ENCODE measurements at regions not wholly inside any gene's neighbourhood (a gene's known extent, or its start where the extent isn't known, plus 50 kb on each side); places are given as distances from the start of the nearest gene placed in this dataset.

DNA sequence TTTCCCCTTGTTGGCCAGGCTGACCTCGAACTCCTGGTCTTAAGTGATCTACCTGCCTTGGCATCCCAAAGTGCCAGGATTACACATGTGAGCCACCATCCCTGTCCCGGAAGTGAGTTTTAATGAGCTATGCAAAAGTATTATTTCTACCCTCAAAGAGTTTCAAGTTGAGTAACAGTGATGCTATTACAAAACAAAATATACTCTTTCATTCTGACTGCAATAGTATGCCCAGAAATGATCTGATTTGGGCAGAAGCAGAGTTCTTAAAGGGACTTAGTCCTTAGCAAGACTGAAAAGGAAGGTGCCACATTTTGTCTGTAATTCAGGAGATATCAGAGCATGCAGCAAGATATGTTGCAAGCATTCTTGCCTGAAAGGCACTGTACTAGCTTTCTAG is 375.4 kb downstream of the NUF2 start:
- intact Hi-C loops (cut with micrococcal nuclease) (no loop called here), dilution Hi-C loops (cut with MboI; ENCODE audit: extremely low pct_ligation_motif_present, low sequenced_read_pairs) (no loop called here)
- Histone ChIP-seq H3K4me3 (replicated peaks in 1 of 3; ENCODE audit: insufficient read depth in 1 of 3, low read depth in 1 of 3, low read length in 3 of 3) (no peak overlapping the region), H3K9me3 (replicated peaks; ENCODE audit: control insufficient read depth, insufficient read depth, low read length) (no peaks in the 10 kb centered on the region), H2AFZ (ENCODE audit: low read depth, low read length) (no peak overlapping the region), H3K36me3 (ENCODE audit: control insufficient read depth in 2 of 2, extremely low read depth in 1 of 2, insufficient read depth in 2 of 2, low read length in 2 of 2) (no peaks in the 10 kb centered on the region), H3K4me2 (ENCODE audit: insufficient read depth, low read length) (no peak overlapping the region), H3K9me1 (replicated peaks; ENCODE audit: control insufficient read depth, extremely low read depth, insufficient read depth, low read length) (no peaks in the 10 kb centered on the region), H3K4me1 (ENCODE audit: control insufficient read depth, extremely low read depth, insufficient read depth, low read length) (no peaks in the 10 kb centered on the region), H4K20me1 (replicated peaks; ENCODE audit: control insufficient read depth, extremely low read depth, insufficient read depth, low read length) (no peaks in the 10 kb centered on the region), H3K27me3 (ENCODE audit: control insufficient read depth in 2 of 2, insufficient read depth in 2 of 2, low read length in 2 of 2) (no peaks in the 10 kb centered on the region), H3K9ac (replicated peaks; ENCODE audit: extremely low read depth, insufficient read depth, low read length) (no peak overlapping the region), H3K79me2 (ENCODE audit: control insufficient read depth, insufficient read depth, low read length) (no peaks in the 10 kb centered on the region), H3K27ac (ENCODE audit: insufficient read depth, low read depth, low read length) (no peak overlapping the region)
- no TSS peak for BruUV-seq (replicated peaks)
- DNase-seq (ENCODE audit: low read depth, low spot score), result no peak
- ChIA-PET POLR2A (no interaction called here), CTCF (no interaction called here)
- FAIRE-seq, result no peak
- TF ChIP-seq EZH2 (IDR thresholded peaks at IDR 0.05; ENCODE audit: borderline replicate concordance, low read depth, low read length, severe bottlenecking), result no peak

GRCh38 chr1:163701783-163702374 is 380.1 kb downstream of the NUF2 start:
- Histone ChIP-seq H3K4me1 (ENCODE audit: control insufficient read depth, extremely low read depth, insufficient read depth, low read length) (peaks cover 5% of the 10 kb centered on the region), H3K4me3 (replicated peaks in 1 of 3; ENCODE audit: insufficient read depth in 1 of 3, low read depth in 1 of 3, low read length in 3 of 3) (no peak overlapping the region), H3K27ac (ENCODE audit: insufficient read depth, low read depth, low read length) (no peak overlapping the region), H3K79me2 (ENCODE audit: control insufficient read depth, insufficient read depth, low read length) (no peaks in the 10 kb centered on the region), H3K9me1 (replicated peaks; ENCODE audit: control insufficient read depth, extremely low read depth, insufficient read depth, low read length) (no peaks in the 10 kb centered on the region), H3K9me3 (replicated peaks; ENCODE audit: control insufficient read depth, insufficient read depth, low read length) (no peaks in the 10 kb centered on the region), H3K4me2 (ENCODE audit: insufficient read depth, low read length) (no peak overlapping the region), H3K36me3 (ENCODE audit: control insufficient read depth in 2 of 2, extremely low read depth in 1 of 2, insufficient read depth in 2 of 2, low read length in 2 of 2) (no peaks in the 10 kb centered on the region), H4K20me1 (replicated peaks; ENCODE audit: control insufficient read depth, extremely low read depth, insufficient read depth, low read length) (no peaks in the 10 kb centered on the region), H3K9ac (replicated peaks; ENCODE audit: extremely low read depth, insufficient read depth, low read length) (no peak overlapping the region), H3K27me3 (ENCODE audit: control insufficient read depth in 2 of 2, insufficient read depth in 2 of 2, low read length in 2 of 2) (no peaks in the 10 kb centered on the region), H2AFZ (ENCODE audit: low read depth, low read length) (no peak overlapping the region)
- dilution Hi-C loops (cut with MboI; ENCODE audit: extremely low pct_ligation_motif_present, low sequenced_read_pairs) (no loop called here), intact Hi-C loops (cut with micrococcal nuclease) (no loop called here)
- no peak for DNase-seq (ENCODE audit: low read depth, low spot score)
- TF ChIP-seq POLR2AphosphoS5 (IDR thresholded peaks at IDR 0.05; ENCODE audit: insufficient read depth, low read depth, low read length) (no peak), GATA2 (IDR thresholded peaks at IDR 0.05; ENCODE audit: insufficient read depth, insufficient read length, low read depth, low read length) (no peak), FOS (IDR thresholded peaks at IDR 0.05; ENCODE audit: borderline replicate concordance, insufficient read depth, low read length) (no peak), EZH2 (IDR thresholded peaks at IDR 0.05; ENCODE audit: borderline replicate concordance, low read depth, low read length, severe bottlenecking) (no peak), MYC (IDR thresholded peaks at IDR 0.05; ENCODE audit: low read depth, low read length) (no peak), MAX (IDR thresholded peaks at IDR 0.05; ENCODE audit: insufficient read depth, insufficient read length) (no peak), JUN (IDR thresholded peaks at IDR 0.05; ENCODE audit: borderline replicate concordance, insufficient read depth, insufficient read length, low read depth) (no peak), POLR2A (IDR thresholded peaks at IDR 0.05; ENCODE audit: low read depth, low read length) (no peak)
- TF ChIP-seq, protein P1, sequence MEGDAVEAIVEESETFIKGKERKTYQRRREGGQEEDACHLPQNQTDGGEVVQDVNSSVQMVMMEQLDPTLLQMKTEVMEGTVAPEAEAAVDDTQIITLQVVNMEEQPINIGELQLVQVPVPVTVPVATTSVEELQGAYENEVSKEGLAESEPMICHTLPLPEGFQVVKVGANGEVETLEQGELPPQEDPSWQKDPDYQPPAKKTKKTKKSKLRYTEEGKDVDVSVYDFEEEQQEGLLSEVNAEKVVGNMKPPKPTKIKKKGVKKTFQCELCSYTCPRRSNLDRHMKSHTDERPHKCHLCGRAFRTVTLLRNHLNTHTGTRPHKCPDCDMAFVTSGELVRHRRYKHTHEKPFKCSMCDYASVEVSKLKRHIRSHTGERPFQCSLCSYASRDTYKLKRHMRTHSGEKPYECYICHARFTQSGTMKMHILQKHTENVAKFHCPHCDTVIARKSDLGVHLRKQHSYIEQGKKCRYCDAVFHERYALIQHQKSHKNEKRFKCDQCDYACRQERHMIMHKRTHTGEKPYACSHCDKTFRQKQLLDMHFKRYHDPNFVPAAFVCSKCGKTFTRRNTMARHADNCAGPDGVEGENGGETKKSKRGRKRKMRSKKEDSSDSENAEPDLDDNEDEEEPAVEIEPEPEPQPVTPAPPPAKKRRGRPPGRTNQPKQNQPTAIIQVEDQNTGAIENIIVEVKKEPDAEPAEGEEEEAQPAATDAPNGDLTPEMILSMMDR (IDR thresholded peaks at IDR 0.05; ENCODE audit: extremely low read depth in 1 of 2, insufficient read depth in 1 of 2, low read depth in 1 of 2, low read length in 2 of 2), result no peak
- BruUV-seq (replicated peaks), result no TSS peak
- POLR2A ChIA-PET, result no interaction called here
- CTCF ChIA-PET, result interaction anchor here (1.3 kb wide), 1 partner anchor 22 kb away, joined by 3 read pairs; no protein-coding TSS in a partner anchor
- no peak for FAIRE-seq
